ENCODE measurements at regions not wholly inside any gene's neighbourhood (a gene's known extent, or its start where the extent isn't known, plus 50 kb on each side); places are given as distances from the start of the nearest gene placed in this dataset.
"Not testable (repeated sequence)": the region's sequence is repeated elsewhere in the genome, so short reads cannot be mapped to it uniquely, and the experiment has no call there.

DNA sequence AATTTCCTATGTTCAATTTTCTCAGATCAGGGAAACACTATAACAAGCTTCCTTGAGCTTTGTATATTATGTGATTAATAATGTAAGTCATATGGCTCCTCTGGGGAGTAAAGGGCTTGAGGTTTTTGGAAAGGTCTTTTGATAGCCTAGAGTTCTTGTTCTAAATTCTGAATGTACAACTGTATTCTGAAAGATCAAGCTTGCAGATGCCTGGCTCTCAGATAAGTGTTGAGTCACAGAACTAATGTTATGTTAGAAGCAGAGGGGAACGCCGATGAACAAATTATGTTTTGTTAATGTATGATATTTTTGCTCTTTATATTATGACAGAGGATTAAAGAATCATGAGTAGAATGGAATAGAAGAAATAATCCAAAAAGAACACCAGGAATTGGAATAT lies 170.1 kb downstream of the RPRM start:
- no peak for DNase-seq (ENCODE audit: low read depth in 2 of 3, low spot score in 2 of 3)

- no peak for DNase-seq (ENCODE audit: low read depth in 2 of 3, low spot score in 2 of 3)
Observed at GRCh38 chr2:153307223-153307622, 171.3 kb downstream of the RPRM start.

DNA sequence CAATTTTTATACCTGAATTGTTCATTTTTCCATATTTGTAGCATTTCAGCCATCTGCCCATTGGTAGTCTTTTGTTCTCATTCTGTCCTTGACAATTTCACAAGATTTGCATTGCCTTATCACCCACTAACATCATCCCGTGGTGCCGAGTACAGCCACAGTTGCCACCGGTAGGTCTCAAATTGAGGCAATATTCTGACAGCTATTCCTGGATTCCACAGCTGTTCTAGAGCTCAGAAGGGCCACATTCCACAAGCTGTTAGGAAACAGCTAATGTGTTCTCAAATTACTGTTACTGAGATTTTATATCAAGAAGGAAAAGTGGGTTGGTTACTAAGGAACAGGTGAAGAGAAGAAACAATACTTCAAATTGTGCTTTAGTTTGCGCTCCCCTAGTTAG lies 178.8 kb downstream of the RPRM start:
- DNase-seq (ENCODE audit: low read depth in 2 of 3, low spot score in 2 of 3) = no peak

DNA sequence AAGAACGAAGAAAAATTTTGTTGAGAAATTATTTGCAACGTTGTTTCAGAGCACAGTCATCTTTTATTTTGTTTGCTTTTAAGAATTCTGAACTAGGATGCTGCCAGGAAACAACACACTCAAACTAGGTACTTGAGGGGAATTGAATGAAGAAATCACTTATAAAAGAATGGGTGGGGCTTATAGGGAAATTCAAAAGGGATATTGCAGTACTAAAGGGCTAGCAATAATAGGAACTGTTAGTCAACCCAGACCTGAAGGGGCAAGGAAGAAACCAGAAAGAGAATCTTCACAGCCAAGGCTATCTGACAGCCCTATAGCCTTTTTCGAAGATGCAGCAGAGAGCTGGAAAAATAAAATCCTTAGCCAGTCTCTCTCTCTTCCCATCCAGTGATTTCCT lies 179.3 kb downstream of the RPRM start:
- no peak for DNase-seq (ENCODE audit: low read depth in 2 of 3, low spot score in 2 of 3)

DNA sequence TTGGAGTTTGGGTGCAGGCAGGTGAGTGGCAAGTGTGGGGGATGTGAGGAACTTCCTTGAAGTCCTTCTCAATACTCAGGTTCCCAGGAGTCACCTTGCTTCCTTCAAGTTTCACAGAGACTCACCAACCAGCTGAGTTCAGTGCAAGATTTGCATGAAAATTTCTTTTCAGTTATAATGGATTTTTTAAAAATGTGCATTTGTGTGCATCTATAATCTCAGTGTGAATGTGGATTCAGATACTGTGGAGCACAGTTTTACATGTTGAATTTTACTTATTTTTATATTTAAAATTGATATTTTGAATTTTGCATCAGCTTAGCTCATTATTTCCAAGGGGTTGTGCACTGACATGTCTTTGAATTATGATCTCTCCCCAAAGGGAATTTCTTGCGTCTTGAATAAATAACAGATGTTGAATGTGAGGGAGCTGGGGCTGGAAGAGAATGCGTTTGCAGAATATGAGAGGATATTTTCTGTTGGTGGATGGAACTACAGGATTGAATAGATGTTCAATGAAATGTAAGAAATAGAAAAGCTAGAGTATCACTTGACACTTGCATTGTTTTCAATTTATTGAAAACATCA lies 184.3 kb downstream of the RPRM start:
- DNase-seq (ENCODE audit: low read depth in 2 of 3, low spot score in 2 of 3) = no peak

GRCh38 chr2:153291718-153292117 lies 186.8 kb downstream of the RPRM start:
- no peak for DNase-seq (ENCODE audit: low read depth in 2 of 3, low spot score in 2 of 3)

DNA sequence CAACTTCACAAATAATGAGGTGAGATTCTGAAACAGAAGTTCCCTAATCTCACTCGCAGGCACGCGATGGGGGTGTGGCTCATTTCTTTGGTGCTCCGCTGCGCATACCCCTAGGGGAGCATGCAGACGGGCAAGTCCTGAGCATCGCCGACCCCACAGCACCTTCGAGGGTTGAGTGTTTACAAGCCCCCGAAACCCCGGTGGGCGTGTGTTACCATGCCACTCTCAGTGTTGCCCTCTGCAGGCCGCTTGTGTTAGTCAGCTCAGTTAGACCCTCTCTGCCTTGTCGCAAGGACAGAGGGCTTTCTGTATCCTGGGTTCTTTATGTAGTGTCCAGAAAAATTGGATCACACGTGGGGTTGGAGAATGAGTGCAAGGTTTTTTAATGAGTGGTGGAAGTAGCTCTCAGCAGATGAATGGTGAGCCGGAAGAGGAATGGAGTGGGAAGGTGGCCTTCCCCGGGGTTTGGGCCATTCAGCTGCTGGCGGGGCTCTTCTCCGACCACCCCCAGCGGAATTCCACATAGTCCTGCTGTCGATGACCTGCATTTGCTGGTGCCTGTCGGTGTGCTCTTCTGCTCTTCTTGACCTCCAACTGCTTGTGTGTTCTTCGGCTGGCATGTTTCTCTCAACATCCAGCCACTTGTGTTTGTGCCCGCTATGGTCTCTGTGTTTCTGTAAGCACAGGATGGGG lies 191.3 kb downstream of the RPRM start:
- DNase-seq (ENCODE audit: low read depth in 2 of 3, low spot score in 2 of 3) = peak in 1 of 3 experiments; percentile 2

GRCh38 chr2:153268941-153269461 lies 209.6 kb downstream of the RPRM start:
- no peak for DNase-seq (ENCODE audit: low read depth in 2 of 3, low spot score in 2 of 3)

DNA sequence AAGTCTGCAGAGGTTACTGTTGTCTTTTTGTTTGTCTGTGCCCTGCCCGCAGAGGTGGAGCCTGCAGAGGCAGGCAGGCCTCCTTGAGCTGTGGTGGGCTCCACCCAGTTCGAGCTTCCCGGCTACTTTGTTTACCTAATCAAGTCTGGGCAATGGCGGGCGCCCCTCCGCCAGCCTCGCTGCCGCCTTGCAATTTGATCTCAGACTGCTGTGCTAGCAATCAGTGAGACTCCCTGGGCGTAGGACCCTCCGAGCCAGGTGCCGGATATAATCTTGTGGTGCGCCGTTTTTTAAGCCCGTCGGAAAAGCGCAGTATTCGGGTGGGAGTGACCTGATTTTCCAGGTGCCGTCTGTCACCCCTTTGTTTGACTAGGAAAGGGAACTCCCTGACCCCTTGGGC lies 221.7 kb downstream of the RPRM start:
- DNase-seq (ENCODE audit: low read depth in 2 of 3, low spot score in 2 of 3) = not testable (repeated sequence)

- DNase-seq (ENCODE audit: low read depth in 2 of 3, low spot score in 2 of 3) = not testable (repeated sequence)
Observed at GRCh38 chr2:153246636-153247035, 231.9 kb downstream of the RPRM start.

DNA sequence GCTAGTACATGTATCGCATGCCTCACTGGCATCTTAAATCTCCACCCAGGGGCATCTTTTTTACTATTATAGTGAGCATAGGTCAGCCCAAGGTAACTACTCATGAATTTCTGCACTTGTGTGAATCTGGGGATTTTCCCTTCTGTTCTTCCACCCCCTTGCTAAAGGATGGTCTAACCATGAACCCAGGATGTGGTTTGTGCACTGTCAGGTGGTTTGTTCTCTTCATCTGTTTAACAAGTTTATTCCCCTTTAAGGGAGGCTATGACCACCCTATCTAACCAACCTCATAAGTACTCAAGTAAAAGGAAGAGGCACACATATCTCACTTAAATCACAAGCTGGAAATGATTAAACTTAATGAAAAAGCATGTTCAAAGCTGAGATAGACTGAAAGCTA lies 243.0 kb downstream of the RPRM start:
- DNase-seq (ENCODE audit: low read depth in 2 of 3, low spot score in 2 of 3) = no peak

DNA sequence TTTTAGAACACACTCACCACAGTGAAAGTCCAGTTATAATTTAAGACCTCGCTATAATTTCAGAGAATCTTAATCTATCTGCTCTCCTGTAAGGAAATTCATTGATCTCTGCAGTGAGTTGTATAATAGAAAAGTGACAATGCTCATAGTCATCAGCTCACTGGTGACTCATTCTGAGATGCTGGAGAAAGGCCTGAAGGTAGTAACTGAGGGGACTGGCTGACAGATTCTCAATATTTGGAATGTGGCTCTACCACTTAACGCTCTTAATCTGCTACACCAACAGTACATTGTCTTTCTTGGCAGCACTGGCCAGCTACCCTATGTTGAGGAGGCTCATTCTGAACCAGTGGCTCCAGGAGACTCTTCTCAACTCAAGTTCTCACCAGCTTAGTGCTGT lies 246.1 kb downstream of the RPRM start:
- no peak for DNase-seq (ENCODE audit: low read depth in 2 of 3, low spot score in 2 of 3)

- DNase-seq (ENCODE audit: low read depth in 2 of 3, low spot score in 2 of 3) = no peak
Observed at GRCh38 chr2:153230977-153231376, 247.6 kb downstream of the RPRM start.

DNA sequence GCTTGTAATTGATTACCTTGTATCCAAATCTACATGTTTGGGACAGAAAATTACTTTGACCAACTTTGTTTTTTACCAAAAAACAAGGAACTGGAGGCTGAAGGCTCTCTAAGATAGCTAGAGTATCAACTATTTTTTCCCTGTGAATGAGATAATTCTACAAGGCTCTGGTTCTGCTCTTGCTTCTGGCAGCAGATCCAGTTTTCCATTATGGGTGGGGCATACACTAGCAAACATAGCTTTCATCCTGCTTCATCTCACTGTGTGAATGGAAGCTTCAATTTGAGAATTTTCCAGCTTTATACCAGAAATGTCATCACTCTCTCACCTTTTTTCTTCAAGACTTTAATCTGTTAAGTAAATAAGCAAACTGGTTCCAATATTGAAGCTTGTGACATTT lies 249.7 kb downstream of the RPRM start:
- DNase-seq (ENCODE audit: low read depth in 2 of 3, low spot score in 2 of 3) = no peak

DNA sequence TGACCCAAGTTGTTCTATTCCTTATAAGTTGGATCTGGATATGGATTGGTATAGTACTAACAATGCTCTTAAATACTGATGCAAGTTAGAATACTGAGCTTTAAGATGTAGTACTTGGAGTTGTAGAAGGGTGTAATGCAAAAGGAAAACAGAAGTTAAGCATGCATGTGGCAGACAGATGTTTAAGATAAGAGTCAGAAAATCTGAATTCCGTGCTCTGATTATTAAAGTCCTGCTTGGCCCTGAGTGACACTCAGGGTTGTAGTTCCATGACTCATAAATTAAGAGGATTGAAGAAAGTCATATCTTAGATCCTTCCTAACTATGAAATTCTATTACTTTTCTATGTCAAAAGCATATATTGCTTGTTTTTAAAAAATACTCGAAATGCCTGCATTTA lies 250.6 kb downstream of the RPRM start:
- no peak for DNase-seq (ENCODE audit: low read depth in 2 of 3, low spot score in 2 of 3)

DNA sequence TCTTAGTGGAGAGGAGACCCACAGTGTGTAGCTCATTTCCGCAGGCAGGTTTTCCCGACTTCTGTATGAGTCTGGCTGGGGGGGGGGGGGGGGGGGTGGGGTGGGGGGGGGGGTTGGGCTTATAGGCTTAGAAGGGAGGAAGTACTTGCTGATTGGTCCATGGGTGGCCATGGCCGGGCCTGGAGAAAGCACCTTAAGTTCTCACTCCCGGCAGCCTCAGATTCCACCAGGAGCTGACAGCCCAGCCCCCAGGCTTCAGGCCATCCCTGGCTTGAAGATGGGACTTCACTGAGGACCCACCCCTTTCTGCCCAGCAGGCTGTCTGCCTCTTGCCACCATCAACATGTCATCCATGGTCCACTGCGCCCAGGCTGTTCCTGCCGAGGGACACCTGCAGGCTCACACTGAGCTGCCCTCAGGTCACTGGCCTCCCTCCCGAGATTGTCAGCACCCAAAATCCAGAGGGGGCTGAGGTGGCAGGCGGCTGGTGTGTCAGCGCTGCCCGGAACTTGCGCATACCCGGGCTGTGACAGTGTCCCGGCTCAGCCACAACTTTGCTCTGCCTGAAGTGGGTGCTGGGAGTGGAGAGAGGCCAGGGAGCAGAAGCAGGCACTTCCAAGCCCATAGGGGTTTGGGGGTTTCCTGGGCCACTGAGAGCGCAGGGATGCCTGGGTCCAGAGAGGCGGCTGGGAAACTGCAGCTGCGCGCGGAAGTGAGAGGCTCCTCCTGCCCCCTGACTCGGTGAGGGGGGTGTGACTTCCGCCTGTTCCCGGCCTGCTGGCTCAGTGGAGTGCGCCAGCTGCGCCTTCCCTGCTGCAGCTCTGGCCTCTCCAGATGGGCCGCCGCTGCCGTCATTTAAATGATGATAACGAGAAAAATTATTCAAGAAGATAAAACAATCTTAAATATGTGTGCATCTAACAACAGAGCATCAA lies 256.1 kb downstream of the RPRM start:
- no peak for DNase-seq (ENCODE audit: low read depth in 2 of 3, low spot score in 2 of 3)

GRCh38 chr2:153221506-153221905 lies 257.1 kb downstream of the RPRM start:
- DNase-seq (ENCODE audit: low read depth in 2 of 3, low spot score in 2 of 3) = no peak

DNA sequence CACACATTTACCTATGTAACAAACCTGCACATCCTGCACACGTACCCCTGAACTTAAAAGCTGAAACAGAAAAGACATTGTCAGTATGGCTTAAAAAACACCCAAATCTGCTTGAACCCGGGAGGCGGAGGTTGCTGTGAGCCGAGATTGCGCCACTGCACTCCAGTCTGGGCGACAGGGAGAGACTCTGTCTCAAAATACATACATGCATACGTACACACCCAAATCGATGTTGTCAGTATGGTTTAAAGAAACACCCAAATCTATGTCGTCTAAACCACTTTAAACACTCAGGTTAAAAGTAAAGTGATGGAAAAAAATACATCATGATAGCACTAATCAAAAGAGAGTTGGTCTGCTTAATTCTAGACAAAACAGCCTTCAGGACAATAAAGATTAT lies 257.5 kb downstream of the RPRM start:
- DNase-seq (ENCODE audit: low read depth in 2 of 3, low spot score in 2 of 3) = no peak

- no peak for DNase-seq (ENCODE audit: low read depth in 2 of 3, low spot score in 2 of 3)
Observed at GRCh38 chr2:153218851-153219250, 259.7 kb downstream of the RPRM start.

- no peak for DNase-seq (ENCODE audit: low read depth in 2 of 3, low spot score in 2 of 3)
Observed at GRCh38 chr2:153214337-153214736, 264.2 kb downstream of the RPRM start.

- DNase-seq (ENCODE audit: low read depth in 2 of 3, low spot score in 2 of 3) = no peak
Observed at GRCh38 chr2:153213022-153213421, 265.5 kb downstream of the RPRM start.
